Neural crest cell (in vitro differentiated cells): ENCODE measurements at regions not wholly inside any gene's neighbourhood (a gene's known extent, or its start where the extent isn't known, plus 50 kb on each side); places are given as distances from the start of the nearest gene placed in this dataset.

Experiments
- DNase-seq: peaks from one replicate; pipeline ENCODE4 v3.0.0; 2021; ENCODE audit warnings: low read depth, mixed read lengths, low spot score
- H3K27ac Mint-ChIP-seq: one replicate; pipeline ENCODE4 v1.8.0; 2021; ENCODE audit warnings: mild to moderate bottlenecking, mixed read lengths; ENCODE audit not compliant: unreplicated experiment
- H3K27me3 Mint-ChIP-seq: 2 replicates; pipeline ENCODE4 v1.8.0; 2021; ENCODE audit warnings: low read depth, mild to moderate bottlenecking, mixed read lengths
- H3K36me3 Mint-ChIP-seq: 2 replicates; pipeline ENCODE4 v1.8.0; 2021; ENCODE audit warnings: low read depth, mild to moderate bottlenecking, mixed read lengths
- H3K4me1 Mint-ChIP-seq: 2 replicates; pipeline ENCODE4 v1.8.0; 2021; ENCODE audit warnings: mixed read lengths
- H3K4me3 Mint-ChIP-seq: one replicate; pipeline ENCODE4 v1.8.0; 2021; ENCODE audit warnings: mild to moderate bottlenecking, mixed read lengths
- H3K9me3 Mint-ChIP-seq: 2 replicates; pipeline ENCODE4 v1.8.0; 2021; ENCODE audit warnings: mixed read lengths
- CTCF ChIP-seq: fragments of 200-600 bp; sonication (generic); conservative IDR thresholded peaks from 2 replicates; pipeline ENCODE4 v1.5.0; 2021; ENCODE audit warnings: antibody characterized with exemption, mild to moderate bottlenecking

- Mint-ChIP-seq H3K9me3 (no peaks in the 10 kb centered on the region), H3K36me3 (no peaks in the 10 kb centered on the region), H3K4me1 (no peaks in the 10 kb centered on the region), H3K27me3 (no peaks in the 10 kb centered on the region), H3K27ac (no peak overlapping the region), H3K4me3 (no peak overlapping the region)
- no peak for TF ChIP-seq CTCF
- no peak for DNase-seq
These were observed 257.5 kb downstream of the MFSD1 start for GRCh38 chr3:159059395-159059794.

GRCh38 chr3:159062734-159063410, 261.0 kb downstream of the MFSD1 start:
- H3K27ac Mint-ChIP-seq, result no peak overlapping the region
- H3K4me1 Mint-ChIP-seq, result no peaks in the 10 kb centered on the region
- no peak for TF ChIP-seq CTCF
- no peaks in the 10 kb centered on the region for H3K9me3 Mint-ChIP-seq
- no peak for DNase-seq
- no peaks in the 10 kb centered on the region for H3K36me3 Mint-ChIP-seq
- no peak overlapping the region for H3K4me3 Mint-ChIP-seq
- H3K27me3 Mint-ChIP-seq, result peaks cover 7% of the 10 kb centered on the region

GRCh38 chr3:159069091-159069490, 267.2 kb downstream of the MFSD1 start, which contains the start of gene IQCJ:
IQCJ (plus strand) TSS chr3:159069319.
- Mint-ChIP-seq H3K27ac (no peak within 1 kb of the TSS), H3K4me3 (no peak within 1 kb of the TSS), H3K9me3 (no peaks in the 10 kb centered on the region), H3K27me3 (peaks cover 15% of the 10 kb centered on the region), H3K36me3 (no peaks in the 10 kb centered on the region), H3K4me1 (no peaks in the 10 kb centered on the region)
- no peak for DNase-seq
- no peak for TF ChIP-seq CTCF

GRCh38 chr3:159069866-159070425, 268.1 kb downstream of the MFSD1 start:
- H3K27ac Mint-ChIP-seq, result no peak overlapping the region
- no peaks in the 10 kb centered on the region for H3K9me3 Mint-ChIP-seq
- no peak for TF ChIP-seq CTCF
- H3K36me3 Mint-ChIP-seq, result no peaks in the 10 kb centered on the region
- no peaks in the 10 kb centered on the region for H3K4me1 Mint-ChIP-seq
- H3K27me3 Mint-ChIP-seq, result peaks cover 15% of the 10 kb centered on the region
- no peak for DNase-seq
- H3K4me3 Mint-ChIP-seq, result no peak overlapping the region

- Mint-ChIP-seq H3K4me3 (no peak overlapping the region), H3K4me1 (no peaks in the 10 kb centered on the region), H3K27ac (no peak overlapping the region), H3K36me3 (no peaks in the 10 kb centered on the region), H3K27me3 (peaks cover 3% of the 10 kb centered on the region), H3K9me3 (no peaks in the 10 kb centered on the region)
- no peak for DNase-seq
- TF ChIP-seq CTCF, result no peak
These were observed 273.2 kb downstream of the MFSD1 start for GRCh38 chr3:159074756-159075701.
